Ovary (tissue), 3 donors: ENCODE measurements at regions not wholly inside any gene's neighbourhood (a gene's known extent, or its start where the extent isn't known, plus 50 kb on each side); places are given as distances from the start of the nearest gene placed in this dataset.

Experiments
- CTCF ChIP-seq, 3 donors: fragments of 450-650 bp in 2 of 3; fragments of 200-600 bp in 1 of 3; IDR thresholded peaks; one replicate each; pipeline versions ENCODE4 v1.5.1 to v1.8.0; 2016 to 2022; ENCODE audit warnings: antibody characterized with exemption in 3 of 3, mild to moderate bottlenecking in 1 of 3
- EP300 ChIP-seq: sonication (generic); formaldehyde crosslinking; IDR thresholded peaks from one replicate; pipeline ENCODE4 v1.6.1; 2017; ENCODE audit warnings: antibody characterized with exemption
- POLR2A ChIP-seq: fragments of 450-650 bp; IDR thresholded peaks from one replicate; pipeline ENCODE4 v1.6.1; 2017; ENCODE audit warnings: antibody characterized with exemption, mild to moderate bottlenecking, moderate library complexity
- donor health status: DM: no; HTN: no; CAD: no.

GRCh38 chr4:165794834-165795233, 78.2 kb upstream of the TLL1 start:
- TF ChIP-seq EP300: no peak
- no peak for TF ChIP-seq CTCF (IDR thresholded peaks at IDR 0.05)
- no peak for TF ChIP-seq POLR2A
